IPS-NIHi11 (cell line): ENCODE measurements at regions not wholly inside any gene's neighbourhood (a gene's known extent, or its start where the extent isn't known, plus 50 kb on each side); places are given as distances from the start of the nearest gene placed in this dataset.
A peak's percentile ranks its signal among the peaks of the same experiment; 100 is the strongest.
"Not testable (repeated sequence)": the region's sequence is repeated elsewhere in the genome, so short reads cannot be mapped to it uniquely, and the experiment has no call there.

ENCODE experiments used
- DNase-seq: peaks from one replicate; pipeline ENCODE4 v3.0.0; 2012; ENCODE audit warnings: mixed read lengths, low spot score

- no peak for DNase-seq
Measured at GRCh38 chr17:77796176-77796860, 162.2 kb upstream of the TNRC6C start.

GRCh38 chr17:77798031-77798430 lies 160.5 kb upstream of the TNRC6C start:
- DNase-seq = no peak

GRCh38 chr17:77798481-77798880 lies 160.0 kb upstream of the TNRC6C start:
- DNase-seq = no peak

GRCh38 chr17:77800816-77801215 lies 157.7 kb upstream of the TNRC6C start:
- no peak for DNase-seq

- no peak for DNase-seq
Measured at GRCh38 chr17:77801545-77802332, 156.8 kb upstream of the TNRC6C start.

GRCh38 chr17:77802333-77802615 lies 156.2 kb upstream of the TNRC6C start:
- no peak for DNase-seq

GRCh38 chr17:77802811-77803220 lies 155.7 kb upstream of the TNRC6C start:
- DNase-seq = peak; percentile 60

- DNase-seq = no peak
Measured at GRCh38 chr17:77803726-77804125, 154.8 kb upstream of the TNRC6C start.

GRCh38 chr17:77804796-77805426 lies 153.6 kb upstream of the TNRC6C start:
- no peak for DNase-seq

GRCh38 chr17:77805970-77806369 lies 152.5 kb upstream of the TNRC6C start:
- DNase-seq = not testable (repeated sequence)

GRCh38 chr17:77807051-77807745 lies 151.3 kb upstream of the TNRC6C start:
- DNase-seq = no peak

GRCh38 chr17:77807746-77808441 lies 150.6 kb upstream of the TNRC6C start:
- DNase-seq = no peak

GRCh38 chr17:77808686-77809425 lies 149.6 kb upstream of the TNRC6C start:
- DNase-seq = no peak

- DNase-seq = no peak
Measured at GRCh38 chr17:77809814-77810213, 148.7 kb upstream of the TNRC6C start.

GRCh38 chr17:77810536-77810935 lies 148.0 kb upstream of the TNRC6C start:
- no peak for DNase-seq

- DNase-seq = no peak
Measured at GRCh38 chr17:77811521-77811920, 147.0 kb upstream of the TNRC6C start.

GRCh38 chr17:77814091-77814772 lies 144.3 kb upstream of the TNRC6C start:
- DNase-seq = no peak

GRCh38 chr17:77815127-77815905 lies 143.2 kb upstream of the TNRC6C start:
- no peak for DNase-seq

GRCh38 chr17:77817953-77818352 lies 140.6 kb upstream of the TNRC6C start:
- DNase-seq = no peak

GRCh38 chr17:77819497-77819896 lies 139.0 kb upstream of the TNRC6C start:
- DNase-seq = no peak
